ENCODE measurements at regions not wholly inside any gene's neighbourhood (a gene's known extent, or its start where the extent isn't known, plus 50 kb on each side); places are given as distances from the start of the nearest gene placed in this dataset.

- TF ChIP-seq, protein P1, sequence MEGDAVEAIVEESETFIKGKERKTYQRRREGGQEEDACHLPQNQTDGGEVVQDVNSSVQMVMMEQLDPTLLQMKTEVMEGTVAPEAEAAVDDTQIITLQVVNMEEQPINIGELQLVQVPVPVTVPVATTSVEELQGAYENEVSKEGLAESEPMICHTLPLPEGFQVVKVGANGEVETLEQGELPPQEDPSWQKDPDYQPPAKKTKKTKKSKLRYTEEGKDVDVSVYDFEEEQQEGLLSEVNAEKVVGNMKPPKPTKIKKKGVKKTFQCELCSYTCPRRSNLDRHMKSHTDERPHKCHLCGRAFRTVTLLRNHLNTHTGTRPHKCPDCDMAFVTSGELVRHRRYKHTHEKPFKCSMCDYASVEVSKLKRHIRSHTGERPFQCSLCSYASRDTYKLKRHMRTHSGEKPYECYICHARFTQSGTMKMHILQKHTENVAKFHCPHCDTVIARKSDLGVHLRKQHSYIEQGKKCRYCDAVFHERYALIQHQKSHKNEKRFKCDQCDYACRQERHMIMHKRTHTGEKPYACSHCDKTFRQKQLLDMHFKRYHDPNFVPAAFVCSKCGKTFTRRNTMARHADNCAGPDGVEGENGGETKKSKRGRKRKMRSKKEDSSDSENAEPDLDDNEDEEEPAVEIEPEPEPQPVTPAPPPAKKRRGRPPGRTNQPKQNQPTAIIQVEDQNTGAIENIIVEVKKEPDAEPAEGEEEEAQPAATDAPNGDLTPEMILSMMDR (IDR thresholded peaks at IDR 0.05): no peak
- no peak for TF ChIP-seq POLR2A (IDR thresholded peaks at IDR 0.05)
Measured at GRCh38 chr5:175248416-175248905, 195.5 kb downstream of the DRD1 start.

All from lower leg skin (tissue), 3 donors.